Activated CD8-positive, alpha-beta memory T cell treated with anti-CD3 and anti-CD28 coated beads, Interleukin-2, amount 50 U/mL, for 24 hours (primary cell): ENCODE measurements at regions not wholly inside any gene's neighbourhood (a gene's known extent, or its start where the extent isn't known, plus 50 kb on each side); places are given as distances from the start of the nearest gene placed in this dataset.

Experiments
- DNase-seq: peaks from one replicate; pipeline ENCODE4 v3.0.0-alpha.2; 2020; ENCODE audit errors: extremely low read depth

GRCh38 chr9:90393365-90394152, 249.1 kb downstream of the DIRAS2 start:
- no peak for DNase-seq

GRCh38 chr9:90394871-90395270, 247.8 kb downstream of the DIRAS2 start:
- DNase-seq: no peak

DNA sequence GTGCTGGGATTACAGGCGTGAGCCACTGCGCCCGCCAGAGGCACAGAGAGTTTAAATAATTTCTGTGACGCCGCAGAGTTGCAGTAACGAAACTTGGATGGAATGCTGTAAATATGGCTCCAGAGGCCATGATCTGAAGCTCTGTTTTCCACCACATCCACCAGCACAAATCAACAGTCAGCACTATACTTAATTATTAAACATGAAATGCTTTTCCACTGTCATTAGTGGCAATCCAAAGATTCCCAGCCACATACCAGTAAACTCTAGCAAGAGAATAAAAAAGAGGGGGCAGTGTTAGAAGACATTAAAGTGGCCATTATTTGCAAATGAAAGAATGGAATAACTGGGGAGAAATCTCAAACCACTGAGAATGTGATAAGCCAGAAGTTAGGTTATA, 242.5 kb downstream of the DIRAS2 start:
- DNase-seq: no peak

DNA sequence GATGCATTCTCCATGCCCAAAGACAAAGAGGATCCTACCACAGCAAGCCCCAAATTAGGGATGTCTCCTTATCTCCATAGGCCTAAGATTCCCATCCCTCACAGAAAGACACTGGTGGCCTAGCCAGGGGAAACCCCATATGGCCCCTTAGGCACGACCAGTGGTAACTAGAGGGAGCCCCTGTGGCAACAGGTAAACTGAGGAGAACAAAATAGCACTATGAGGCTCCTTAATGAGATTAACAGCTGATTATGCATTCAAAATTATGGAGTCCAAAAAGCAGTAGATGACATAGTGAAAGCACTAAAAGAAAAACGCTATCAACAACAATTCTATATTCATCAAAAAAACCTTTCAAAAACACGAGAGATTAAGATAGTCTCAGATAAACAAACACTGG, 234.0 kb downstream of the DIRAS2 start:
- no peak for DNase-seq

DNA sequence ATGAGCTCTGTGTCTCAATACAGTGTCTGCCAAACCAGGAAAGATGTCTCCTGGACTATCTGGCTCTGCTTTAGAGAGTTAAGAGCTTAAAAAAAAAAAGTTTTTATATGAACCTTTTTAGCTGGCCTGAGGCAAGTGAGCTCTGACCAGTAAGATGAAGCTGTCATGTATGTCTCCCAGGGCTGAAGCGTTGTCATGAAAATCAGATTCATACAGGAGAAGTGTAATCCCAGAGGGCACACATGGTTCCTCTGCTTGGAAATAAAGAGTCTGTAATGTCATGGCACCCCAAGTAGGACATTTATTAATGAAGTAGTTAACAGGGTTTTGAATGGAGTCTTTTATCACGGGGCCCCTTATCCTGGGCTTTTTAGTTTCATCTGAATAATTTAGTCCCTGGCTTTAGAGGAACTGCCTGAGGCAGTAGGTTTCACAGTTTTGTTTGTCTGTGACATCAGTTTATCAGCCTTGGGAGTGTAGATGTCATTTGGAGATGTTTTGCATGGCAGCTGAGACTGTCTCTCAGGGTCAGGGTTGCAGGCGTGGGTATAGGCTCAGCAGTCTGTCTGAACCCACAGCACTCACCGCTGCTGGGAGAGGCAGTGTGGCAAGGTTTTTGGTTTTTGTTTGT, 223.3 kb downstream of the DIRAS2 start:
- DNase-seq: no peak

DNA sequence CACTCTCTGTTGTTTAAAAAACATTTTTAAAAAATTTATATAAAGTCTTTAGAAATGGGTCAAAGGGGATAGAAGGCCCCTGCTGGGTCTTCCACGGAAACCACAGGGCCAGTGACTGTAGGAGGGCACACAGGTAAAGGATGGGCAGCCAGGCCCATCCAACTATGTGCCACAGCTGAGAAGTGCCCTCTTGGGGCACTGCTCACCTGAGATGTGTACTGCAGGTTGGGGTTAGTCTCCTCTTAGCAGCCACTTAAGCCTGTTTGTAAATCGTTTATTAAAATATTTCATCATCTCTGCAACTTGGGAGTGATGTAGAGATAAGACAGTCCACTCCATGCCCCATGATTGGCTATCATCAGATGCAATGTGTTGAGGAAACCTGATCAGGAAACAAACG, 222.4 kb downstream of the DIRAS2 start:
- DNase-seq: no peak

DNA sequence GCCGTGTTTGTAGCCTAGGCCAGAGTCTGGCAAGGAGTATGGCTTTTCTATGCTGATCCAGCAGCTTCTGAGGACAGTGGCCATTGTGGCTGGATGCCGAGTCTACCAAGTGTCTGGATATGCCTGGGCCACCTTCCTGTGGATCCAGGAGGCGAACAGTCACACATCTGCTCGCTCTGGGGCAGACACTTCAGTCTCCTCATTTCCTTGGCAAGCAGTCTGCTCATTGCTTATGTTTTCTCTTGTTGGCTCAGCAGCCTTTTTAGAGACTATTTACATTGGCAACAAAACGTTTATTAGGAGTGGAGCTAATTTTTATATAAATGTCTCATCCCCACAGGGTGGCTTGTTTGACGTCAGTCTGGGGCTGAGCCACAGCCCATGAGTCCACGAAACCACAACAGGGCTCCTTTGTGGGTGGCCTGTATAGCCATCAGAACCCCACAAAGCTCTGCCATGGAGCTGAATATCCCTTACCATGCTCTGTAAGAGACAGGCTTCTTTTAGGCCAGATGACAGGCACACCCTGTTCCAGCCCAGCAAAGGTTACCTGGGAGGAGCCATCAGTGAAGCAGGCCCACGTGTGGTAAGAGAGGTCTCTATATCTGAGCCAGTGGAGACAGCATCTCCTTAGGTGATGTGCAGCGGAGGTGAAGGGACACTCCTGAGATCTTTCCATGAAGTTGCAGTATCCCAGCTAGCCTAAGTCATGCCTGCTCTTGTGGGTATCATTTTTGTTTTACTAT, 221.7 kb downstream of the DIRAS2 start:
- DNase-seq: no peak

DNA sequence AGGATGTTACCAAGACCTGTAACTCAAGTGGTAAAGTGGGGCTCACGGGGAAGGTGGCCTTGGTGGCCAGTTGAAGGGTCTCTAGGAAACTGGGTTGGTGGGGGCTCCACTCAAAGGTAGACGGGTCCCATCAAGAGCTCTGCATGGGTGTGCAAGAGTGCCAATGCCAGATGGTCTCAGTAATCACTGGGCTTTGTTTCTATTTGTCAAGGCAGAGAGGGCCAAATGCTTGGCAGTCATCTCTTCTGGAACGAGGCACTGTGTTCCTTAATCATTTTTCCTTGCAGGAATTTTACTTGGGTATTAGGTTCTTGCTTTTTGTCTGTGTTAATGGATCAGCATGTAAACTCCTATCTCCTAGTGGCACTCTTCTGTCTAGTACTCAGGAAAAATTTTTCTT, 220.8 kb downstream of the DIRAS2 start:
- no peak for DNase-seq

DNA sequence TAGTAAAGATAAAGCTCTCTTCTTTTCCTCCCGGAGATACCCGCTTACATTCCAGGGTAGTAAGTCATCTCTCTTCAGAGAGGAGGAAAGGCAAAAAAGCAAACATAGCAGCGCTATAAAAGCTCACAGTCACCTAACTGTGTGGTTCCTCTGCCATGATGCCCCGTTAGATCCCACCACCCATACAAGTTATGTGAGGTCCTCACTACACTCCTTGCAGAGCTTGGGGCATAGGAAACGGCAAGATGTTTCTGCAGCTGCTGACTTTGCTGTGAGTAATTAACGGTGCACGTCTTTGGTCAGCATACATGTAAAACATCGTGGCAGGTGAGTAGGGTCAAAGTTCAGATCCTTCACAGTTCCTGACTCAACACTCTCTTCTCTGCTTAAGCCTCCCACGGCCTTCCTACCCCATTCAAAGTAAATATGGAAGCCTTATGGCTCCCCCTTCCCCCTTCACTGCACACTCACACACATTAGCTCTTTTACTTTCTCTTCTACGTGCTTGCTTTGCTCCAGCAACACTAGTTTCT, 218.9 kb downstream of the DIRAS2 start:
- no peak for DNase-seq

- DNase-seq: no peak
These were observed 214.1 kb downstream of the DIRAS2 start for GRCh38 chr9:90428517-90428916.

DNA sequence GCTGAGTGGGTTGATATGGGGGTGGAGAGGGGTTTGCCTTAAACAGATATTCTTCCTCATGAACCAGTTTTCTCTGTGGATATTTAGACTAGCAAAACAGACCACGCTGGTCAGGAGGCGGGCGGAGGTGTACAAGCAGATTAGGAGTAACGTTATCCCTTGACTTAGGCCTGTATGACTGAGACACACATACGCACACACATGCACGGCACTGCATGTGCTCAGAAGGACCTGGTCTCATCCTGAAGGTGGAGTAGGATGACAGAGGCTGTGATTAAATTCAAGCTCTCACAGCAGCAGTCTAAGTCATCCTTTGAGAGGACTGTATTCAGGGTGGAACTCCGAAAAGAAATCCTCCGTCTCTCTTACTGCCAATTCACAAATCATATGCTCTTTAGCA, 209.7 kb downstream of the DIRAS2 start:
- DNase-seq: no peak

DNA sequence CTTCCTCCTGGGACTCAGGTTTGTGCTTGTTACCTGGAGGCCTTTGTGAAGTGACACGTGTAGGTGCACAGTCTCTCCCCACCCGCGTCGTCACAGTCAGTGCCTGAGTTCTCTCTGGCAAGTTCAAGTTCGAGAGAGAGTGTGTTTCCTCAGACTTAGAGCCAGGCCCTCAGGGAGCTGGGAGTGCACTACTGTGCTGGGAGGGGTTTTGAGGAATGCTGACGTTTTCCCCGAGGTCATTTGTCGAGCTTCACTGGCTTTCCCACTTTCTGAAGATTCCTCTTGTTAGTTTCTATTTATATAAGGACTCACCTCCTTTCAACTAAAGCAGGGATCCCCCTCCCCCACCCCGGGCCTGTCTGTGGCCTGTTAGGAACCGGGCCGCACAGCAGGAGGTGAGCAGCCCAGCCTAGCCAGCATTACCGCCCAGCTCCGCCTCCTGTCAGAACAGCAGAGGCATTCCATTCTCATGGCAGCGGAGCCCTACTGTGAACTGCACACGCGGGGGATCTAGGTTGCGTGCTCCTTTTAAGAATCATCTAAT, 209.2 kb downstream of the DIRAS2 start:
- DNase-seq: no peak

DNA sequence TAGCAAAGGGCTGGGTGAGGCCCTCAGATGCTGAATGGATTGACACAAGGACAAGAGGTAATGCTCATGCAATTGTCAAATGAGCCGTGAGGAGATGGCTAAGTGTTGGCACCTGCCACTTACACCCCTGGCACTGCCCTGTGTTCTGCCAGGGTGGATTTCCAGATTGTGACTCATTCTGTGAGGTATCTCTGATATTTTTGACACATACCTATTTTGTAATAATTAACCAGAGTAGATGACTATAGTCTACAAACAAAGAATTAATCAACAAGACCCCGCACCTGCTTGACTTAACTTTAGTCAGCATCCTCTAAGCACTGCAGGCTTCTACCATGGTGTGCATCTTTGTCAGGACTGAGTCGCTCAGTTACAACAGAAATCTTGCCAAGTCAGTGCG, 200.8 kb downstream of the DIRAS2 start:
- DNase-seq: no peak

- no peak for DNase-seq
These were observed 199.9 kb downstream of the DIRAS2 start for GRCh38 chr9:90442723-90443122.

DNA sequence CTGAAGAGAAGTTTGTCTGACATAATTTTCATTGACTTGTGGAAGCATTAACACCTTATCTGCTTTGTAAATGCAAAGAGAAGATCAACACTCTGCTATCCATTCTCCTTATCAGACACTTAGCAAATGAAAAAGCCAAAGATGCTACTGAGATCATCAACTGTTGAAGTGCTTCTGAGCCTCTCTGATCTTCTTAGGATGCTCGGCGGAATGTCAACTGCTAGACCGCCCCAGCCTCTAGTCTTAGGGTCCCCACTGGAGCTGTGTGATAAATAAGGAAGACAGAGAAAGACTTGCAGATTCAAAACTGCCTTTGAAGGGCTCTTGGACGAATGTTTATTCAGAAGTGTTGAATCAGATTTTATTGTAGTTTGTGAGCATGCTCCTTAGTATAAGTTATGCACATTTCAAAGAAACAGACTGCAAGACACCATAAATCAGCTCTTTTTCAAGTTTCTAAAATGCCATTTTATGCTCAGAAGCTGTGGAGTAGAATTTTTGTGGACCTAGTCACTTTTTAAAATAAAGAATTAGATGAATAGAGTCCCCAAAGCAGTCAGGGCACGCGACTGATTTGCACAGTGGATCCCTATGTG, 197.9 kb downstream of the DIRAS2 start:
- no peak for DNase-seq

- no peak for DNase-seq
These were observed 197.2 kb downstream of the DIRAS2 start for GRCh38 chr9:90445391-90445790.

GRCh38 chr9:90446200-90446948, 196.2 kb downstream of the DIRAS2 start:
- no peak for DNase-seq

DNA sequence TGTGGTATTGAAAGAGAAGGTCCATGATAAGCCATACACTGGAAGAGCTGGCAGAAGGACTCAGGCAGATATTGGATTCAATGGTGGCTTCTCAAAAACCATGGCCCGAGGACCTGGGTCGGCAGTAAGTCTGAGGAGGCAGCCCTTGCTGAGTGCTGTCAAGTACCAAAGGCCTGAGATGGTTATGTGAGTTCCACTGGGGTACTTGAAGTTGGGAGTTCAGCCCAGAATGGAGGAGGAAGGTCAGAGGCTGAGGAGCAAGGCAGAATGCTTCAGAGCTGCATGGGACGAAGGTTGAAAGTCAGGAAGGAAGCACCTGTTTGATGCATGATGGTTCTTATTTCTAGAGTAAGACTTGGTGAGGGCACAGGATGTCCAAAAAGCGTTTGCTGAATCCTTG, 194.9 kb downstream of the DIRAS2 start:
- DNase-seq: no peak

GRCh38 chr9:90449213-90449925, 193.3 kb downstream of the DIRAS2 start:
- DNase-seq: no peak

GRCh38 chr9:90451804-90452203, 190.8 kb downstream of the DIRAS2 start:
- no peak for DNase-seq

GRCh38 chr9:90455316-90455715, 187.3 kb downstream of the DIRAS2 start:
- DNase-seq: no peak
